PC-3 (cell line): ENCODE measurements at regions not wholly inside any gene's neighbourhood (a gene's known extent, or its start where the extent isn't known, plus 50 kb on each side); places are given as distances from the start of the nearest gene placed in this dataset.
A peak's percentile ranks its signal among the peaks of the same experiment; 100 is the strongest.

ENCODE experiments used
- ATAC-seq: fragments of 200-7000 bp; cut with Tn5 transposase; 2 replicates; pipeline ENCODE4 v1.9.1; 2020; ENCODE audit warnings: mild to moderate bottlenecking, moderate library complexity
- BruUV-seq: library from RNA; stranded (reverse); fragments of 400-500 nt; replicated peaks from 2 replicates; lab custom pipeline; 2021; lab: Mats Ljungman, UMichigan
- CTCF ChIA-PET: fragments of 300-600 bp; sonication (Branson Sonifier 250); formaldehyde crosslinking; loops from one replicate; lab custom pipeline; 2022; ENCODE audit warnings: antibody characterized with exemption; lab: Charles Lee
- POLR2A ChIA-PET: fragments of 300-600 bp; sonication (Branson Sonifier 250); formaldehyde crosslinking; loops from one replicate; lab custom pipeline; 2022; ENCODE audit warnings: antibody characterized with exemption; ENCODE audit not compliant: unreplicated experiment; lab: Charles Lee
- DNase-seq: peaks from one replicate; pipeline ENCODE4 v3.0.0-alpha.2; 2015
- H2AFZ ChIP-seq: fragments of 300-600 bp; sonication (generic); 2 replicates; pipeline ENCODE4 v1.6.0; 2016; ENCODE audit warnings: antibody characterized with exemption, low read length
- H3F3A ChIP-seq: fragments of 300-600 bp; sonication (generic); one replicate; pipeline ENCODE4 v1.6.0; 2017; ENCODE audit warnings: antibody characterized with exemption, low read length, control low read depth, mild to moderate bottlenecking; ENCODE audit not compliant: unreplicated experiment
- H3K27ac ChIP-seq: fragments of 300-600 bp; sonication (generic); 2 replicates; pipeline ENCODE4 v1.5.1; 2016; ENCODE audit warnings: mild to moderate bottlenecking, low read length
- H3K27me3 ChIP-seq: fragments of 300-600 bp; sonication (generic); 2 replicates; pipeline ENCODE4 v1.6.1; 2016; ENCODE audit warnings: low read length, mixed read lengths
- H3K36me3 ChIP-seq: fragments of 300-600 bp; sonication (generic); 2 replicates; pipeline ENCODE4 v1.6.1; 2016; ENCODE audit warnings: low read depth, mixed run types, low read length, mixed read lengths
- H3K4me1 ChIP-seq: fragments of 300-600 bp; sonication (generic); 2 replicates; pipeline ENCODE4 v1.5.1; 2016; ENCODE audit warnings: low read length; ENCODE audit not compliant: insufficient read depth
- H3K4me2 ChIP-seq: fragments of 300-600 bp; sonication (generic); 2 replicates; pipeline ENCODE4 v1.6.0; 2016; ENCODE audit warnings: low read length
- H3K4me3 ChIP-seq: fragments of 300-600 bp; sonication (generic); 2 replicates; pipeline ENCODE4 v1.5.1; 2016; ENCODE audit warnings: mild to moderate bottlenecking, low read length, mixed read lengths
- H3K79me2 ChIP-seq: fragments of 300-600 bp; sonication (generic); 2 replicates; pipeline ENCODE4 v1.6.1; 2017; ENCODE audit warnings: low read length, mixed read lengths
- H3K9ac ChIP-seq: fragments of 300-600 bp; sonication (generic); 2 replicates; pipeline ENCODE4 v1.6.0; 2016; ENCODE audit warnings: mild to moderate bottlenecking, low read length
- H3K9me2 ChIP-seq: fragments of 300-600 bp; sonication (generic); replicated peaks from 2 replicates; pipeline ENCODE4 v1.6.1; 2016; ENCODE audit warnings: mixed run types, low read length, mixed read lengths
- H3K9me3 ChIP-seq: fragments of 300-600 bp; sonication (generic); 2 replicates; pipeline ENCODE4 v1.6.1; 2016; ENCODE audit warnings: low read length, mixed read lengths
- H4K20me1 ChIP-seq: fragments of 300-600 bp; sonication (generic); 2 replicates; pipeline ENCODE4 v1.6.1; 2016; ENCODE audit warnings: low read length, mixed read lengths
- CTCF ChIP-seq: fragments of 300-600 bp; sonication (generic); conservative IDR thresholded peaks from 2 replicates; pipeline ENCODE4 v1.5.1; 2017; ENCODE audit warnings: antibody characterized with exemption, low read depth, mild to moderate bottlenecking, low read length
- EZH2 ChIP-seq: fragments of 300-600 bp; sonication (generic); IDR thresholded peaks from one replicate; pipeline ENCODE4 v1.6.1; 2017; ENCODE audit warnings: antibody characterized with exemption, mild to moderate bottlenecking, low read length; ENCODE audit not compliant: unreplicated experiment
- EZH2phosphoT487 ChIP-seq: fragments of 300-600 bp; sonication (generic); IDR thresholded peaks from 2 replicates; pipeline ENCODE4 v1.6.1; 2018; ENCODE audit warnings: mild to moderate bottlenecking, antibody characterized with exemption, low read length, borderline replicate concordance
- intact Hi-C: fragments of 100-400 bp; cut with micrococcal nuclease; formaldehyde crosslinking; loops from 2 replicates; pipeline ENCODE4 v1.9.0; 2023

GRCh38 chr6:115071962-115072361 lies 729.1 kb upstream of the HS3ST5 start:
- Histone ChIP-seq H3K4me2 (no peak overlapping the region), H3K36me3 (no peaks in the 10 kb centered on the region), H2AFZ (no peak overlapping the region), H3K27me3 (no peaks in the 10 kb centered on the region), H3K4me3 (no peak overlapping the region), H3K9me2 (no peaks in the 10 kb centered on the region), H3K79me2 (no peaks in the 10 kb centered on the region), H4K20me1 (no peaks in the 10 kb centered on the region), H3K27ac (no peak overlapping the region), H3F3A (no peaks in the 10 kb centered on the region), H3K9me3 (no peaks in the 10 kb centered on the region), H3K9ac (no peak overlapping the region), H3K4me1 (no peaks in the 10 kb centered on the region)
- ChIA-PET POLR2A (no interaction called here), CTCF (no interaction called here)
- ATAC-seq: no peak
- DNase-seq: peak; percentile 44
- intact Hi-C loops: no loop called here
- no peak for TF ChIP-seq CTCF
- TF ChIP-seq EZH2: no peak
- TF ChIP-seq EZH2phosphoT487: no peak
- BruUV-seq: no TSS peak

GRCh38 chr6:115067690-115068447 lies 725.0 kb upstream of the HS3ST5 start:
- Histone ChIP-seq H3K9ac (no peak overlapping the region), H3K4me1 (no peaks in the 10 kb centered on the region), H3K4me3 (no peak overlapping the region), H3K27ac (no peak overlapping the region), H3K27me3 (no peaks in the 10 kb centered on the region), H3K9me2 (no peaks in the 10 kb centered on the region), H3K79me2 (no peaks in the 10 kb centered on the region), H2AFZ (no peak overlapping the region), H3K9me3 (no peaks in the 10 kb centered on the region), H3K4me2 (no peak overlapping the region), H3F3A (no peaks in the 10 kb centered on the region), H4K20me1 (no peaks in the 10 kb centered on the region), H3K36me3 (no peaks in the 10 kb centered on the region)
- ATAC-seq (no peak), DNase-seq (no peak)
- no TSS peak for BruUV-seq
- ChIA-PET POLR2A (no interaction called here), CTCF (no interaction called here)
- intact Hi-C loops: no loop called here
- TF ChIP-seq EZH2phosphoT487 (no peak), CTCF (no peak), EZH2 (no peak)

- no peaks in the 10 kb centered on the region for H3K9me3 ChIP-seq
- CTCF ChIA-PET: no interaction called here
- no peak overlapping the region for H3K27ac ChIP-seq
- H2AFZ ChIP-seq: no peak overlapping the region
- no peak overlapping the region for H3K4me3 ChIP-seq
- no peaks in the 10 kb centered on the region for H3K27me3 ChIP-seq
- H3K36me3 ChIP-seq: no peaks in the 10 kb centered on the region
- ATAC-seq: no peak
- no peak for DNase-seq
- no peaks in the 10 kb centered on the region for H3F3A ChIP-seq
- no peak for TF ChIP-seq EZH2
- TF ChIP-seq CTCF: no peak
- TF ChIP-seq EZH2phosphoT487: no peak
- H3K9ac ChIP-seq: no peak overlapping the region
- no peaks in the 10 kb centered on the region for H4K20me1 ChIP-seq
- intact Hi-C loops: no loop called here
- H3K9me2 ChIP-seq: no peaks in the 10 kb centered on the region
- H3K4me2 ChIP-seq: no peak overlapping the region
- no TSS peak for BruUV-seq
- H3K79me2 ChIP-seq: no peaks in the 10 kb centered on the region
- POLR2A ChIA-PET: no interaction called here
- no peaks in the 10 kb centered on the region for H3K4me1 ChIP-seq
These were observed 721.9 kb upstream of the HS3ST5 start for GRCh38 chr6:115064680-115065079.
